ENCODE measurements at regions not wholly inside any gene's neighbourhood (a gene's known extent, or its start where the extent isn't known, plus 50 kb on each side); places are given as distances from the start of the nearest gene placed in this dataset.
"Not testable (repeated sequence)": the region's sequence is repeated elsewhere in the genome, so short reads cannot be mapped to it uniquely, and the experiment has no call there.

DNA sequence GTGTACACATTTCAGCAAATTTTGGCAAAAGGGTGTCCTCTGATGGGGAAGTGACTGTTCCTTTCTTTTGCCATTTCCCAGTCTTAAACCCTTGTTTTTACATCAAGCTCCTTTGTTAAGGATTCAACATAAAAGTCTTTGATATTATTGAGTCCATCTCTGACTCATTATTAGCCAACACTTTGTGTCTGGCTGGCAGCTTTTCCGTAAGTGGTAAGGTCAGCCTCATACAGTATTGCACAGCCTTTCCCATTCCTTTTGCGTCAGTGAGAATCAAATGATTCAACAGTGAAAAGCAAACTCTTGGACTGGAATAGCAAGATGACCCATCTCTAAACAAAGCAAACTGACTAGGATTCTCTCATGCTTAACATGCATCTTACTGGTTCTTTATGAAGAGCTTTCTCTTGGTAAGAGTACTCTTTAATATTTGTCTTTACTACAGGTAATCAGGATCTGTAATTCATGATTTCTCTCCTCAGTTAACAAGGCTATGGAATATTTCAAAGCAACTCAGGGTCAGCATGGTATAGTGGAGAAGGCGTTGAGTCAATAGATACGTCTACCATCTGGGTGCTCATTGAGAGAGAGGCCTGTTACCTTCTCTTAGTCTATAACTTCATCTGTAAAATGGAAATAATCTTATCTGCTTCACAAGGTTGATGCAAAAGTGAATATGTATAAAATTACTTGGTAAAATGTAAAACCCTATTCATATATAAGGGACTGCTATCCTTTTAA lies 183.6 kb downstream of the PRL start:
- Histone ChIP-seq H3K36me3 (peaks cover 79% of the 10 kb centered on the region), H4K20me1 (no peaks in the 10 kb centered on the region), H3K9me3 (peaks cover 11% of the 10 kb centered on the region; the same call in 1 of the 2 replicates), H3K4me1 (no peaks in the 10 kb centered on the region), H3K4me3 (no peak overlapping the region), H3K27ac (no peak overlapping the region), H3K9ac (no peak overlapping the region), H3K4me2 (no peak overlapping the region), H3K27me3 (no peaks in the 10 kb centered on the region)
- TF ChIP-seq Cebpa-rat (IDR thresholded peaks at IDR 0.05): no peak

DNA sequence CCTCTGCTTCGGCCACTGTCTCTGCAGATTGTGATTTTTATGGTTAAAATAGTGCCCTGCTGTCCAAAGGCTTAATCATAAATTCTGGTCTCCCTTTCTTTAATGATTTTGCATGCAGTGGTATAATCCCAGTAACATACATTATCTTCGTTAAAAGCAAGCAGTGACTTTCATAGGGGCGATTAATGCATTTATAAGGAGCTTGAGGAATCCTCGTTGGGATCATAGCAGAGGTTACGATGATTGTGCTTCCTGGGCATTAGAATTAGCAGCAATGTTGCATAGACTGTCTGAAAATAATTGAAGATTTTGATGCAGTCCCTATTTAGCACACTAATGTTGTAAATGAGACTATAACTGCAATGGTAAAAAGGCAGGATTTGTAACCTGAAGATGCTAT lies 181.3 kb downstream of the PRL start:
- H3K4me3 ChIP-seq: no peak overlapping the region
- H3K9me3 ChIP-seq: peaks cover 16% of the 10 kb centered on the region
- H3K36me3 ChIP-seq: peaks cover 86% of the 10 kb centered on the region
- no peak for TF ChIP-seq Cebpa-rat (IDR thresholded peaks at IDR 0.05)
- no peaks in the 10 kb centered on the region for H3K27me3 ChIP-seq
- no peaks in the 10 kb centered on the region for H4K20me1 ChIP-seq
- no peaks in the 10 kb centered on the region for H3K4me1 ChIP-seq
- H3K9ac ChIP-seq: no peak overlapping the region
- no peak overlapping the region for H3K4me2 ChIP-seq
- no peak overlapping the region for H3K27ac ChIP-seq

DNA sequence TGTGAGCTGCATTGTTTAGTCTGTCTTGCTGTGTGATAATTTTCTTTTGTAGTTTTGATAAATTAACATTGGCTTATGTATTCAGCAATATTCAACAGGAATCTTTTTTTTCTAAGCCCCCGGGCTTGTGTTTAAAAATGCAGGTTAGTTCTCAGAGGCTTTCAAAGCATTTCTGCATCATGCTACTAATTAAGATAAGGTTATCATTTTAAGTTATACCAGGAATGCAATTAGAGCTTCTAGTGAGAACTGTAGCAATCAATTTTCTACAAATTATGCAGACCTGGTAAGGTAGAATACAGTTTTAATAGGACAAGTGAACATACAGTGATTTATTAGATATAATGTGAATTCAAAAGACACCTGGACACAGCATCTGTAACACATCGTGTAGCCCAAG lies 179.2 kb downstream of the PRL start:
- no peak overlapping the region for H3K4me2 ChIP-seq
- H3K4me3 ChIP-seq: no peak overlapping the region
- H3K27me3 ChIP-seq: no peaks in the 10 kb centered on the region
- TF ChIP-seq Cebpa-rat (IDR thresholded peaks at IDR 0.05): no peak
- no peak overlapping the region for H3K27ac ChIP-seq
- peaks cover 85% of the 10 kb centered on the region for H3K36me3 ChIP-seq
- no peak overlapping the region for H3K9ac ChIP-seq
- H4K20me1 ChIP-seq: no peaks in the 10 kb centered on the region
- H3K4me1 ChIP-seq: no peaks in the 10 kb centered on the region
- peaks cover 16% of the 10 kb centered on the region for H3K9me3 ChIP-seq

DNA sequence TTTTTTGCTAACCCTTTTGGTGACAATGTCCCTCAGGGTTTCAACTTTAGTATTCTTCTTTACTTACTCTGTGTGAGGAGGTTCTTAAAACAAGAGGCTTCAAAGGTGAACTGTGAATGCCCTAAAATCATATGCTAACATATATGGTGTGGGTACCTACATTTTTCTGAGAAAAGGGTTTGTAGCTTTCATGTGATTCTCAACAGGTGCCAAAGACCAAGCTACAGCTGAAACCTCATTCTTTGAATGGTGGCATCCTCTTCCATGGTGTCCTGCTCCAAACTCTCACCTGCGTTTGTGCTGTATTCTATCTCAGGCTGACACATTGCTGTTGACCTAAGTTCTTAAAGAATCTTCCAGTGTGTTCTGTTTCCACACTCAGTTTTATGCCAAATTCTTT lies 177.3 kb downstream of the PRL start:
- TF ChIP-seq Cebpa-rat (IDR thresholded peaks at IDR 0.05): no peak
- Histone ChIP-seq H4K20me1 (no peaks in the 10 kb centered on the region), H3K36me3 (peaks cover 79% of the 10 kb centered on the region), H3K4me1 (no peaks in the 10 kb centered on the region), H3K27me3 (no peaks in the 10 kb centered on the region), H3K9me3 (peaks cover 18% of the 10 kb centered on the region), H3K27ac (no peak overlapping the region), H3K4me2 (no peak overlapping the region), H3K9ac (no peak overlapping the region), H3K4me3 (no peak overlapping the region)

- TF ChIP-seq Cebpa-rat (IDR thresholded peaks at IDR 0.05): no peak
- Histone ChIP-seq H3K4me2 (no peak overlapping the region), H3K27me3 (no peaks in the 10 kb centered on the region), H3K9me3 (peaks cover 47% of the 10 kb centered on the region), H3K27ac (no peak overlapping the region), H3K9ac (no peak overlapping the region), H3K4me1 (no peaks in the 10 kb centered on the region), H3K36me3 (peaks cover 81% of the 10 kb centered on the region), H3K4me3 (no peak overlapping the region), H4K20me1 (no peaks in the 10 kb centered on the region)
These were observed 172.1 kb downstream of the PRL start for GRCh38 chr6:22124756-22125155.

- Histone ChIP-seq H3K4me1 (no peaks in the 10 kb centered on the region), H4K20me1 (no peaks in the 10 kb centered on the region), H3K4me2 (no peak overlapping the region), H3K27me3 (no peaks in the 10 kb centered on the region), H3K9ac (no peak overlapping the region), H3K36me3 (peaks cover 83% of the 10 kb centered on the region), H3K27ac (no peak overlapping the region), H3K4me3 (no peak overlapping the region), H3K9me3 (peaks cover 60% of the 10 kb centered on the region)
- TF ChIP-seq Cebpa-rat (IDR thresholded peaks at IDR 0.05): no peak
These were observed 169.9 kb downstream of the PRL start for GRCh38 chr6:22126910-22127309.

- TF ChIP-seq Cebpa-rat (IDR thresholded peaks at IDR 0.05): no peak
- H3K27ac ChIP-seq: no peak overlapping the region
- H3K27me3 ChIP-seq: no peaks in the 10 kb centered on the region
- no peaks in the 10 kb centered on the region for H4K20me1 ChIP-seq
- peaks cover 77% of the 10 kb centered on the region for H3K9me3 ChIP-seq
- peaks cover 88% of the 10 kb centered on the region for H3K36me3 ChIP-seq
- H3K4me3 ChIP-seq: no peak overlapping the region
- no peak overlapping the region for H3K9ac ChIP-seq
- no peak overlapping the region for H3K4me2 ChIP-seq
- H3K4me1 ChIP-seq: no peaks in the 10 kb centered on the region
These were observed 167.1 kb downstream of the PRL start for GRCh38 chr6:22129751-22130150.

- Histone ChIP-seq H3K36me3 (peaks cover 79% of the 10 kb centered on the region), H3K9me3 (peaks cover 48% of the 10 kb centered on the region), H3K4me3 (no peak overlapping the region), H4K20me1 (no peaks in the 10 kb centered on the region), H3K4me1 (no peaks in the 10 kb centered on the region), H3K27ac (no peak overlapping the region), H3K9ac (no peak overlapping the region), H3K4me2 (no peak overlapping the region), H3K27me3 (no peaks in the 10 kb centered on the region)
- no peak for TF ChIP-seq Cebpa-rat (IDR thresholded peaks at IDR 0.05)
These were observed 164.2 kb downstream of the PRL start for GRCh38 chr6:22132656-22133055.

DNA sequence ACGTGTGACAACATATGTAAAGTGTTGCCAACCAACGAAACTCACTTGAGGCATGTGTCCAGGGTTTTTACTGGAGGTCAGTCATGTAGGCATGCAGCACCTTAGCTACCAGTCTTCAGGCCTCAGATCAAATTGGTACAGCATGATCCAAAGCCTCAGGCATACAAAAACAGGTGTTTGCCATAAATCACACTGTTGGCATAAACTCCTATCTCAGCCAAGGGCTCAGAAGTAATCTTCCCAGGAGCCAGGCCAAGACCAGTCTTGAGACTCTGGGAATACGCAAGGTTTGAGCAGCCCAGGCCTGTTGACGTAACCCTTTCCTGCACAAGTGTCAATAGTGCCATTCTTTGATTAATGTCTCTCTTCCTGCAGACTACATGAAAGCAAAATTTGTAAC lies 163.5 kb downstream of the PRL start:
- peaks cover 41% of the 10 kb centered on the region for H3K9me3 ChIP-seq
- H3K4me3 ChIP-seq: no peak overlapping the region
- H4K20me1 ChIP-seq: no peaks in the 10 kb centered on the region
- no peaks in the 10 kb centered on the region for H3K4me1 ChIP-seq
- H3K27me3 ChIP-seq: no peaks in the 10 kb centered on the region
- H3K4me2 ChIP-seq: no peak overlapping the region
- H3K27ac ChIP-seq: no peak overlapping the region
- H3K9ac ChIP-seq: no peak overlapping the region
- peaks cover 78% of the 10 kb centered on the region for H3K36me3 ChIP-seq
- no peak for TF ChIP-seq Cebpa-rat (IDR thresholded peaks at IDR 0.05)

DNA sequence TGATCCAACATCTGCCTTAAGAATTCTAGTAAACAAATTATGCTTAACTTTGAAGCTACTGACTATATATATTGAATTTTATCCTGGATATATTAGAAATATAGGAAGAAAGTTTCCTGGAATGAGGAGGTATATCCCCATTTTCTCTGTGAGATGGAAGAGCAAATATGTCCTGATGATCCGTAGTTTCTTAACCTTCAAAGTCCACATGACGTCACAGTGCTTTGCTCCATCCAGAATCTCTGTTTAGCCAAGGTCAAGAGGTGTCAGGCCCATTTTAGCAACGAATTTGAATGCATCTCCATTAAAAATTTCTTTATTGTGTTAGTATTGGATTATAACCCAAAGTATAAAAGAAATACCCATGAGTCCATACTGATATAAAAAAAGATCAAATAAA lies 162.5 kb downstream of the PRL start:
- no peak for TF ChIP-seq Cebpa-rat (IDR thresholded peaks at IDR 0.05)
- Histone ChIP-seq H3K9ac (no peak overlapping the region), H3K9me3 (peaks cover 35% of the 10 kb centered on the region), H3K36me3 (peaks cover 74% of the 10 kb centered on the region), H3K4me3 (no peak overlapping the region), H4K20me1 (no peaks in the 10 kb centered on the region), H3K27me3 (no peaks in the 10 kb centered on the region), H3K27ac (no peak overlapping the region), H3K4me2 (no peak overlapping the region), H3K4me1 (no peaks in the 10 kb centered on the region)

DNA sequence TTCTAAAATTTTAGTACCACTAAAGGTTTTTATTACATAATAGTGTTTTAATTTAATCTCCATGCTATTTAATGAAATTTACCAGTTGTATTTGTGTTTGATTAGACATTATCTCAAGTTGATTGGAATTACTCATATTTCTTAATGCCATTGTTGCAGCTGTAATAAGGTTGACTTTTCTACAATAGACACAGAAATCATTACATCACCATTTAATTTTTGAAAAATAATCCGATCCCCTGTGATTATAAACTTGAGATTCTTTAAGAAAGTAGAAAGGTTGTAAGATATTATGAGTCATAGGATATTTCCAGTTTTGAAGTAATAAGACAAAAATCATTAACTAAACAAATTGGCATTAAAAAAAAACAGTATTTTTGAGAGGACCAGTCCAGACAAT lies 161.4 kb downstream of the PRL start:
- Histone ChIP-seq H3K4me3 (no peak overlapping the region), H4K20me1 (no peaks in the 10 kb centered on the region), H3K4me1 (no peaks in the 10 kb centered on the region), H3K9me3 (peaks cover 35% of the 10 kb centered on the region), H3K9ac (no peak overlapping the region), H3K27ac (no peak overlapping the region), H3K4me2 (no peak overlapping the region), H3K36me3 (peaks cover 73% of the 10 kb centered on the region), H3K27me3 (no peaks in the 10 kb centered on the region)
- no peak for TF ChIP-seq Cebpa-rat (IDR thresholded peaks at IDR 0.05)

GRCh38 chr6:22140736-22141135 lies 156.1 kb downstream of the PRL start:
- H3K9ac ChIP-seq, H3K27ac ChIP-seq, H3K4me1 ChIP-seq, H3K4me3 ChIP-seq, H4K20me1 ChIP-seq, H3K9me3 ChIP-seq, H3K4me2 ChIP-seq, H3K27me3 ChIP-seq: not testable (repeated sequence)
- peaks cover 51% of the 10 kb centered on the region for H3K36me3 ChIP-seq

All from BLaER1 (cell line).